ENCODE measurements at regions not wholly inside any gene's neighbourhood (a gene's known extent, or its start where the extent isn't known, plus 50 kb on each side); places are given as distances from the start of the nearest gene placed in this dataset.

GRCh38 chr22:49300951-49301397, 526.7 kb downstream of the BRD1 start:
- no peak for DNase-seq (ENCODE audit: low read depth in 1 of 2, low spot score in 1 of 2)
- Histone ChIP-seq H3K27ac (no peak overlapping the region), H3K27me3 (no peaks in the 10 kb centered on the region), H3K36me3 (no peaks in the 10 kb centered on the region), H3K4me1 (ENCODE audit: low read depth) (no peaks in the 10 kb centered on the region), H3K4me3 (no peak overlapping the region), H3K9me3 (ENCODE audit: low read depth) (no peaks in the 10 kb centered on the region)
- TF ChIP-seq CTCF (IDR thresholded peaks at IDR 0.05; ENCODE audit: low read depth, low read length) = no peak

- H3K9me3 ChIP-seq (ENCODE audit: low read depth) = no peaks in the 10 kb centered on the region
- no peak for DNase-seq (ENCODE audit: low read depth in 1 of 2, low spot score in 1 of 2)
- no peak overlapping the region for H3K27ac ChIP-seq
- H3K4me3 ChIP-seq = no peak overlapping the region
- H3K4me1 ChIP-seq (ENCODE audit: low read depth) = no peaks in the 10 kb centered on the region
- TF ChIP-seq CTCF (IDR thresholded peaks at IDR 0.05; ENCODE audit: low read depth, low read length) = no peak
- no peaks in the 10 kb centered on the region for H3K27me3 ChIP-seq
- H3K36me3 ChIP-seq = no peaks in the 10 kb centered on the region
Observed at GRCh38 chr22:49300241-49300640, 527.4 kb downstream of the BRD1 start.

- no peak for DNase-seq (ENCODE audit: low read depth in 1 of 2, low spot score in 1 of 2)
- no peak for TF ChIP-seq CTCF (IDR thresholded peaks at IDR 0.05; ENCODE audit: low read depth, low read length)
- Histone ChIP-seq H3K9me3 (ENCODE audit: low read depth) (no peaks in the 10 kb centered on the region), H3K4me3 (no peak overlapping the region), H3K36me3 (no peaks in the 10 kb centered on the region), H3K27ac (no peak overlapping the region), H3K27me3 (no peaks in the 10 kb centered on the region), H3K4me1 (ENCODE audit: low read depth) (no peaks in the 10 kb centered on the region)
Observed at GRCh38 chr22:49299821-49300231, 527.8 kb downstream of the BRD1 start.

GRCh38 chr22:49298834-49299750, 528.6 kb downstream of the BRD1 start:
- no peaks in the 10 kb centered on the region for H3K9me3 ChIP-seq (ENCODE audit: low read depth)
- no peaks in the 10 kb centered on the region for H3K4me1 ChIP-seq (ENCODE audit: low read depth)
- no peak overlapping the region for H3K4me3 ChIP-seq
- no peak for DNase-seq (ENCODE audit: low read depth in 1 of 2, low spot score in 1 of 2)
- TF ChIP-seq CTCF (IDR thresholded peaks at IDR 0.05; ENCODE audit: low read depth, low read length) = no peak
- H3K27ac ChIP-seq = no peak overlapping the region
- no peaks in the 10 kb centered on the region for H3K27me3 ChIP-seq
- no peaks in the 10 kb centered on the region for H3K36me3 ChIP-seq

GRCh38 chr22:49297871-49298721, 529.6 kb downstream of the BRD1 start:
- no peak for TF ChIP-seq CTCF (IDR thresholded peaks at IDR 0.05; ENCODE audit: low read depth, low read length)
- Histone ChIP-seq H3K9me3 (ENCODE audit: low read depth) (no peaks in the 10 kb centered on the region), H3K27me3 (no peaks in the 10 kb centered on the region), H3K27ac (no peak overlapping the region), H3K4me3 (no peak overlapping the region), H3K36me3 (no peaks in the 10 kb centered on the region), H3K4me1 (ENCODE audit: low read depth) (no peaks in the 10 kb centered on the region)
- DNase-seq (ENCODE audit: low read depth in 1 of 2, low spot score in 1 of 2) = no peak
